Activated CD8-positive, alpha-beta memory T cell treated with anti-CD3 and anti-CD28 coated beads for 48 hours (primary cell): ENCODE measurements at regions not wholly inside any gene's neighbourhood (a gene's known extent, or its start where the extent isn't known, plus 50 kb on each side); places are given as distances from the start of the nearest gene placed in this dataset.

Experiments used
- DNase-seq, 3 experiments: peaks; one replicate each; pipeline ENCODE4 v3.0.0-alpha.2; 2020; ENCODE audit warnings: low read depth in 2 of 3, low spot score in 2 of 3

GRCh38 chr1:218573925-218574324, 228.8 kb downstream of the TGFB2 start:
- DNase-seq = no peak

- no peak for DNase-seq
Observed at GRCh38 chr1:218575079-218575478, 229.9 kb downstream of the TGFB2 start.

- no peak for DNase-seq
Observed at GRCh38 chr1:218575856-218576255, 230.7 kb downstream of the TGFB2 start.

GRCh38 chr1:218582646-218583045, 237.5 kb downstream of the TGFB2 start:
- no peak for DNase-seq

GRCh38 chr1:218584418-218585155, 239.5 kb downstream of the TGFB2 start:
- DNase-seq = no peak

GRCh38 chr1:218585511-218586184, 240.5 kb downstream of the TGFB2 start:
- no peak for DNase-seq

GRCh38 chr1:218587900-218588299, 242.8 kb downstream of the TGFB2 start:
- no peak for DNase-seq

- DNase-seq = no peak
Observed at GRCh38 chr1:218588540-218589172, 243.5 kb downstream of the TGFB2 start.

- DNase-seq = no peak
Observed at GRCh38 chr1:218589487-218589886, 244.4 kb downstream of the TGFB2 start.

- no peak for DNase-seq
Observed at GRCh38 chr1:218591966-218592365, 246.8 kb downstream of the TGFB2 start.

GRCh38 chr1:218592688-218593087, 247.6 kb downstream of the TGFB2 start:
- DNase-seq = no peak

GRCh38 chr1:218600968-218601367, 255.8 kb downstream of the TGFB2 start:
- no peak for DNase-seq

GRCh38 chr1:218604217-218604616, 259.1 kb downstream of the TGFB2 start:
- DNase-seq = no peak

GRCh38 chr1:218611916-218612585, 266.9 kb downstream of the TGFB2 start:
- no peak for DNase-seq

- DNase-seq = no peak
Observed at GRCh38 chr1:218613105-218613504, 268.0 kb downstream of the TGFB2 start.

- DNase-seq = no peak
Observed at GRCh38 chr1:218614031-218614430, 268.9 kb downstream of the TGFB2 start.

- no peak for DNase-seq
Observed at GRCh38 chr1:218616681-218617080, 271.5 kb downstream of the TGFB2 start.

- no peak for DNase-seq
Observed at GRCh38 chr1:218617986-218618385, 272.9 kb downstream of the TGFB2 start.

- DNase-seq = no peak
Observed at GRCh38 chr1:218620956-218621355, 275.8 kb downstream of the TGFB2 start.

GRCh38 chr1:218624052-218624451, 278.9 kb downstream of the TGFB2 start:
- DNase-seq = no peak

- no peak for DNase-seq
Observed at GRCh38 chr1:218625393-218625792, 280.3 kb downstream of the TGFB2 start.
